ENCODE measurements at regions not wholly inside any gene's neighbourhood (a gene's known extent, or its start where the extent isn't known, plus 50 kb on each side); places are given as distances from the start of the nearest gene placed in this dataset.

GRCh38 chr1:201660931-201661822 is 122.2 kb downstream of the NAV1 start:
- peak; percentile 43 for DNase-seq

GRCh38 chr1:201661823-201662359 is 123.0 kb downstream of the NAV1 start:
- DNase-seq = no peak

- DNase-seq = no peak
These were observed 123.7 kb downstream of the NAV1 start for GRCh38 chr1:201662646-201663045.

GRCh38 chr1:201663491-201664113 is 124.7 kb downstream of the NAV1 start:
- no peak for DNase-seq

GRCh38 chr1:201665036-201665435 is 126.1 kb downstream of the NAV1 start:
- no peak for DNase-seq

- no peak for DNase-seq
These were observed 127.2 kb downstream of the NAV1 start for GRCh38 chr1:201666102-201666501.

- no peak for DNase-seq
These were observed 127.7 kb downstream of the NAV1 start for GRCh38 chr1:201666645-201667044.

- no peak for DNase-seq
These were observed 128.6 kb downstream of the NAV1 start for GRCh38 chr1:201667479-201667878.

- DNase-seq = no peak
These were observed 131.6 kb downstream of the NAV1 start for GRCh38 chr1:201670517-201670916.

GRCh38 chr1:201672685-201673084 is 133.8 kb downstream of the NAV1 start:
- no peak for DNase-seq

GRCh38 chr1:201673093-201673492 is 134.2 kb downstream of the NAV1 start:
- DNase-seq = no peak

- DNase-seq = no peak
These were observed 135.0 kb downstream of the NAV1 start for GRCh38 chr1:201673915-201674314.

- no peak for DNase-seq
These were observed 136.2 kb downstream of the NAV1 start for GRCh38 chr1:201675143-201675542.

- DNase-seq = peak; percentile 42
These were observed 137.3 kb downstream of the NAV1 start for GRCh38 chr1:201676197-201676596.

GRCh38 chr1:201676641-201677040 is 137.7 kb downstream of the NAV1 start:
- no peak for DNase-seq

- DNase-seq = no peak
These were observed 139.6 kb downstream of the NAV1 start for GRCh38 chr1:201678264-201679101.

GRCh38 chr1:201681375-201681774 is 142.4 kb downstream of the NAV1 start:
- no peak for DNase-seq

- DNase-seq = no peak
These were observed 144.0 kb downstream of the NAV1 start for GRCh38 chr1:201682964-201683363.

- DNase-seq = no peak
These were observed 144.5 kb downstream of the NAV1 start for GRCh38 chr1:201683397-201683796.

- no peak for DNase-seq
These were observed 143.5 kb upstream of the IPO9 start for GRCh38 chr1:201685485-201685884.

GRCh38 chr1:201686714-201687455 is 142.1 kb upstream of the IPO9 start:
- no peak for DNase-seq

GRCh38 chr1:201688514-201688913 is 140.4 kb upstream of the IPO9 start:
- no peak for DNase-seq

Measured in HCEC 1CT (cell line).